Stimulated activated CD4-positive, alpha-beta T cell treated with anti-CD3 and anti-CD28 coated beads, Interleukin-1b, Interleukin-23, amount 100 ng/mL, for 4 hours (primary cell): ENCODE measurements at regions not wholly inside any gene's neighbourhood (a gene's known extent, or its start where the extent isn't known, plus 50 kb on each side); places are given as distances from the start of the nearest gene placed in this dataset.

ENCODE experiments used
- DNase-seq, 2 donors: peaks; one replicate each; pipeline ENCODE4 v3.0.0-alpha.2; 2020; ENCODE audit warnings: low read depth in 2 of 2

GRCh38 chr9:515665-516064, 301.0 kb downstream of the DOCK8 start:
- no peak for DNase-seq

GRCh38 chr9:517993-518392, 303.3 kb downstream of the DOCK8 start:
- DNase-seq: no peak

- no peak for DNase-seq
Observed at GRCh38 chr9:518540-518939, 303.9 kb downstream of the DOCK8 start.

GRCh38 chr9:519579-519978, 304.9 kb downstream of the DOCK8 start:
- DNase-seq: no peak

GRCh38 chr9:520302-520701, 305.6 kb downstream of the DOCK8 start:
- DNase-seq: no peak

- no peak for DNase-seq
Observed at GRCh38 chr9:522190-522589, 307.5 kb downstream of the DOCK8 start.

GRCh38 chr9:522658-523057, 308.0 kb downstream of the DOCK8 start:
- no peak for DNase-seq

- no peak for DNase-seq
Observed at GRCh38 chr9:523444-523843, 308.8 kb downstream of the DOCK8 start.

- no peak for DNase-seq
Observed at GRCh38 chr9:524008-524407, 309.3 kb downstream of the DOCK8 start.

- no peak for DNase-seq
Observed at GRCh38 chr9:526904-527591, 312.4 kb downstream of the DOCK8 start.

GRCh38 chr9:529731-530130, 311.8 kb upstream of the DMRT1 start:
- no peak for DNase-seq

- no peak for DNase-seq
Observed at GRCh38 chr9:530681-531080, 310.8 kb upstream of the DMRT1 start.

GRCh38 chr9:532707-533106, 308.8 kb upstream of the DMRT1 start:
- no peak for DNase-seq

GRCh38 chr9:534886-535285, 306.6 kb upstream of the DMRT1 start:
- no peak for DNase-seq

GRCh38 chr9:535356-535755, 306.1 kb upstream of the DMRT1 start:
- DNase-seq: no peak

GRCh38 chr9:536597-537511, 304.6 kb upstream of the DMRT1 start:
- DNase-seq: no peak

- DNase-seq: no peak
Observed at GRCh38 chr9:543478-543877, 298.0 kb upstream of the DMRT1 start.

GRCh38 chr9:545480-545879, 296.0 kb upstream of the DMRT1 start:
- DNase-seq: no peak

- no peak for DNase-seq
Observed at GRCh38 chr9:546235-546634, 295.3 kb upstream of the DMRT1 start.

GRCh38 chr9:546797-547223, 294.7 kb upstream of the DMRT1 start:
- no peak for DNase-seq

GRCh38 chr9:547314-547713, 294.2 kb upstream of the DMRT1 start:
- DNase-seq: no peak

GRCh38 chr9:549455-549997, 292.0 kb upstream of the DMRT1 start:
- DNase-seq: no peak

- no peak for DNase-seq
Observed at GRCh38 chr9:550333-550732, 291.2 kb upstream of the DMRT1 start.
